Kidney glomerular epithelial cell (primary cell): ENCODE measurements at regions not wholly inside any gene's neighbourhood (a gene's known extent, or its start where the extent isn't known, plus 50 kb on each side); places are given as distances from the start of the nearest gene placed in this dataset.

Experiments
- DNase-seq: peaks from one replicate; lab custom pipeline; 2025; lab: John Stamatoyannopoulos, UW

DNA sequence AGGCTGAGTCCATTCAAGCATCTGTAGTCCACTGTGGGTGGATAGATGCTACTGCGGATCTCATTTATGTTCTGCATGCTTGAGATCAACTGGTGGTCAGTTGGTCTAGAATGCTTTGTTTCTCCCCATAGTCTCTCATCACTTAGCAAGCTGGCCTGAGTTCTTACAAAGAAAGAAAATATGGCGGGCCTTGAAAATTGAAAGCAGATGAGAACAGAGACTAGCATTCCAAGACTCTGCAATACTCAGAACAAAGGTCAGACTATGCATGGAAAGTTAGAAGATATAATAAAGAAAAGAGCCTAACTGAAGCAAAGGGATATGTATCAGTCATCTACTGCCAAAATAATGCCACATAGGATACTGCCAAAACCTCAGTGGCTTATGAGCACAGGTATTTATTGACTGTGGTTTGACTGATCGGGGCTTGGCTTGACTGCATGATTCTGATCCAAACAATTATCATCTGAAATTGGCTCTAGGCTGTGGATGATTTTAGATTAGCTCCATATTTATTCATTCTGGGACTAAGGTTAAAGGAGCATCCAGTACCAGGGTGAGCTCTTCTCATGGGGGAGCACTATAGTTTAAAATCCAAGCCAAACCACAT lies 258.9 kb downstream of the TAF11L14 start:
- no peak for DNase-seq

DNA sequence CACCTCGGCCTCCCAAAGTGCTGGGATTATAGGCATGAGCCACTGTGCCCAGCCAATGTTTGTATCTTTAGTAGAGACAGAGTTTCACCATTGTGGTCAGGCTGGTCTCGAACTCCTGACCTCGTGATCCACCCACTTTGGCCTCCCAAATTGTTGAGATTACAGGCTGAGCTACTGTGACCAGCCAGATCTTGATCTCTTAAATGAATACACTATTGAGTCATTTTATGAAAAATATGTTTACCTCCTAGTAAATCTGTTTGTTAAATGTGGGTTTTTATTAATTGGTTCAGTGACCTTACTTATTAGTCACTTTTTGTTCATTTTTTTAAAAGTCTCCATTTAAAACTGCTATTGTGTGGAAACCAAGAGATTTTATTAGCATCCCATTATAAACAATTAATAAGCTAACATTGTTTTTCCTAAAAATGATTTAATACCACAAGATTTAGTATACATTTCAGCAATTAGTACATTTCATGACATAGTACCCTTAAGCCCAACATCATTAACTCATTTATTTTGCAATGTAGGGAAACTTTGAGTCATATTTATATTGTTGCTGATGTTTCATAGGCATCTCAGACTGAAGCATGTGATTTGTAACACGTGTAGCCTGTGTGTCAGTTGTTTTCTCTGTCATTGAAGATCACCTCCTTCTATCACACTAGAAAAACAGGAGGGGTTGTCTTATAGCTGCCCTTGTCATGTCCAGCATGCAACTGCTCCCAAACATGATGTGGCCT lies 261.2 kb downstream of the TAF11L14 start:
- DNase-seq, result no peak

DNA sequence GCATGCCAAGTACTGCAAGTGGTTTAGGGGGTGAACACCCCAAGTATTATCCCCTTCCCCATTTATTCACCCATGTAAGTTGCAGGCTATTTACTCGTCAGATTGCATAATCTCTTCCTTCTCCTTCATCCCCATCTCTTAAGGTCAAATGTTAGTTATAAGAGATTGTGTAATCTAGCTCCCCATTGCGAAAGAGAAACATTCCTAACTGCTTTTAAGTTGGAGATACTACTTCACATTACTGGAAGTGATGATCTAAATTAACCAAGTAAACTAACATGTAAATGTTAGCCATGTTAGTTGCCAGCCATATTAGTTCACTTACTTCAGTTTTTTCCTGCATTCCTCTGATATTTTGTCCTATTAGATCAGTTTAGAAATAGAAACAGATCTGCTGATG lies 262.3 kb downstream of the TAF11L14 start:
- DNase-seq, result no peak

DNA sequence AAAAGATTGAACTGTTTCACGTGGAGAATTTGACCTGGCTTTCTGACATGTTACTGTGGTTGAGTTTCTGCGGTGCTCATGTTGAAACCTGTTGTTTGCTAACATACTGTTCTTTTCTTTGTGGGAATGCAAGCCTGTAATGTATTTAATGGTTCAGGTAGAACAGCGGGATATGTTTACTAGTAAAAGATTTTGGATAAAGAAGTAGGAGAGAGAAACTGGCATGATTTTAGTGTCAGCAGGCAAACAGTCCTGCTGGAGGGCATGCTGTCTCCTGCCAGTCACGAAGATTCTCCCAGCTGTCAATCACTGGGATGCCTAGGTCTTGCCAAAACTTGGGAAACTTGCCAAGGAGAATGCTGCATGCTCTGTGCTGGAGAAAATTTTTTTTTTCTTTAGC lies 263.5 kb downstream of the TAF11L14 start:
- DNase-seq, result no peak

DNA sequence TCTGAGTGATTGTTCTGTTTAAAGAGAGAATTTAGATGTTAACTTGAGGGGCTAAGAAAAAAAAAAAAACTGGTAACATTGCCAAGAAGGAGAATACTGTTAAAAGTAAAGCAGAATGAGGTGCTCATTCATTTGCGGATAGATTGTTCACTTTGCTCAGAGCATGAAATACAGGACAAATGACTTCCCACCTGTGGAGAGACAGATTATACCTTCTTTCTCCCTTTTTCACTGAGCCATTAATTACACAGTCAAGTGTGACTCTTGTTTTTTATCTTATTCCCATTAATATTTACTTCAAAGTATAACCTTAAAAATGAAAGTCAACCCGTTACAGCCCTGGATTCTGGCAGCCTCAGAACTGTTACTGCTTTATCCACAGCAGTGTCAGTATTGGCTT lies 264.5 kb downstream of the TAF11L14 start:
- DNase-seq, result no peak

DNA sequence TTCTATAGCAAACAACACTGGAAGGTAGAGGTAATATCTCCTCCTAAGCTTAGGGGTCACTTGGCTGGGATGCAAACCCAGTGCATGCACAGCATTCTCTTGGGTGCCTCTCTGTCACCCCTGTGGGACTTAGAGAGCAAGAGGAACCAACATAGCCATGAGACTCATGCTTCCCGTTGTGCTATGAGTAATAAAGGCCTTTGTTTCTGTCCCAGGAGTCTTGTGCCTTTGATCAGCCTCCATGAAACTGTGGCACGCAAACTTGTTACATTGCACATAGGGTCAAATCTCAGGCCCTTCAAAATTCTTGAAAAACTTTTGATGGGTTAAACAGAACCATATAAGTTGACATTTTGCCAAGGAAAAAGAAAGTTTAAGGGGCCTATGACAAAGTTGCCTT lies 272.8 kb downstream of the TAF11L14 start:
- no peak for DNase-seq

DNA sequence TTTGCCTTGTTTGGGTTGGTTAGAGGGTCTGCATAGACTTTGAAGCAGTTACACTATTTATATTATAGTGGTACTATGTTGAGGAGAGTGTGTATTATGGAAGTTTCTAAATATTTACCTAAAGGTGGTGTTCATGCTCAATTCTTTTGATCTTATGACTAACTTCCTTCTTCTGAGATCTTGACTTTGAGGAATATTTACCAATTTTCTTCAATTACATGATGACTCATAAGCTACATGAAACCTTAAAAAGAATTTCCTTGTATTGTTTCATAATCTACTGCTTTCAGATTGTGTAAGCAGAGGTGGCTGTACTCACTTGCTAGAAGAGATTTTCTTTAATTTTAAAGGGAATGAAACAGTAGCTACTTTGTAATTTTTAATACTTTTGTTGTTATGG lies 276.1 kb downstream of the TAF11L14 start:
- DNase-seq, result no peak

DNA sequence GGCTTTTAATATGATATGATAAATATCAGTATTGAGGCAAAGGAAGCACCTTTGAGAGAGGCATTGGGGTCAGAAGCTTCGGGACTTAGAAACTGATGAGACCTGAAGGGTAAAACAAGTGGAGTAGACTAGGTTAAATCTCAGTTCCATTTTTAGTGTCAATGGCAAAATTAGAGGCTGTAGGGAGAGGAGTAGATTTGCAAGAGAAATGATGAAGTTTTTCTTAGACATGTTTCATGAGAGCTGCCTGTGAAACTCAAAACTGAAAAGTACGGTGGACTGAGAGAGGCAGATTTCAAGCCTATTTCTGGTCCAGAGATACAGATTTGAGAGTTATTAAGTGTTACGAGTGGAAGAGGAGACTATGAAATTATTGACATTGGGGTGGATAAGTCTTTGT lies 278.5 kb downstream of the TAF11L14 start:
- no peak for DNase-seq

DNA sequence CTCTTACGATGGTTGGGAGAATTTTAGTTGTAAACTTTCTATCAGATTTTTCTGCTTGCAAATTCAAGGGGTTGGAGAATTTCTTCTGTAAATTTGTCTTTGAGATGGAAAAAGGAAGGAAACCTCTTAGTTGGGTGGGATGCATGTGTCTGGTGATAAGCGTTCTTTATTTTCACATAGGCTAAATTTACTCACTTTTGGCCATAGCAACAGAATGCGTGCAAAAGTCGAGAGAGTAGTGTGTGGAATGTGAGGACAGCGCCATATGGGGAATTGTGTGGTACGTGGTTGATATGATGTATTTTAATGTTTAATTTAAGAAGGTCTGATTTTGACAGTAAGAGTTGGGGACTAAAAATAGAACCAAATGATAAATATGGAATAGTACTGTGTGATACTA lies 282.2 kb downstream of the TAF11L14 start:
- DNase-seq, result no peak

DNA sequence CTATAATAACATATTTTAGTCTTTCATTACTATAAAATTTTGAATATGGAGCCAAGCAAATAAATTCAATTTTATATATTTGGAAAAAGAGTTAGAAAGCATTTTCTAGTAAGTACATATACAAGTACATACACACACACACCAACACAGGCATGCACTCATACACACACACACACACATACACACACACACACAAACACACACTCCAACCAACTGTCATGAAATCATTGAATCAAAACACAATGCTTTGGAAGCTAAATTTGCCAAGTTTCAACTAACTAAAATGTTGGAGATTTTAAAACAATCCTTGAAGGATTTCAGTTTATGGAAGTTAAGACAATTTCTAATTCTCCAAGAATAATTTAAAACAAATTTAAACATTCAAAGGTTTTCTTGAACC lies 283.2 kb downstream of the TAF11L14 start:
- DNase-seq, result no peak

DNA sequence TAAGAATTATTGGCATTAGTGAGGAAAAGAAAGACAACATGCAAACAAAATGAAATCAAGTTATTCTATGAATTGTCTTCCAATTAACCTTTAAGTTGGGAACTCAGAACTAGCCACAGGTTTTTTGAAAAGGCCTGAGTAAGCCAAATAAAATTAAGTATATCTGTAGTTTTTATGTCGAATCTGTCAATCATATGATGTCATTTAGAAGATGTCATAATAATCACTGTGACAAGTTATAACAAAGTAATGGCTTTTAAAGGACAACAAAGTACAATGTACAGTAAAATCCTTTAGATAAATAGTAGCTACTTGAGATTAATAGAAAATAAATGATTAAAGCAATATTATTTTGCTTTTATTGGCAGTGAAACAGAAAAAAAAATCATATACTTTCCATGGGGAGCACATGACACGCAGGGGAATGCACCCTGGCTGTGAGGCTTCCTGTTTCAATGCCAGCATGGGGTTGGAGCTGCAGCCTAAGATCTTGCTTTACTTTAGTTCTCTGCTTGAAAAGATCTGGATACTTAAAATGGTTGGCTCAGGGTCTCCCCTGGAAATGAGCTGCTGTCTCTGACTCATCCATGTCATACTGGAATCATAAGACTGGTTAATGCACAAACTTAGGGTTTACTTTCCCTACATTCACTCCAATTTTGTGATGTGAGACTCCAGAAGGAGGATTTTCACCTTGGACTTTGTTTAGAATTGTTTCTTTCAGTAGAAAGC lies 284.3 kb downstream of the TAF11L14 start:
- DNase-seq, result no peak

DNA sequence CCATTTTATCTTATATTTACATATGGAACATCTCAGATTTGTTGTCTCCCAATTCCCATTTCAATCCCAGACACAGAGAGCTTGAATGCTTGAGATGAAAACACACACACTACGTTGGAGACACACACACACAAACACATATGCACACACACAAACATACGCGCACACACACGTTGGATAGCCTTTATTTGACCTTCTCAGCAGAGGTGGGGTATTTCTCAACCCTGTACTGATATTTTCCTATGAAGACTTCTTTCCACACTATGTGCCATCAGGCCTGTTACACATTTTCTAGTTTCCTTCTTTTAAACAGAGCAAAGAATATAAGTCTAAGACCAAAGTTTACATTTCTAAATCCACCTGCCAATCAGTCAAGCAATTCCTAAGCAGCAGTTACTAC lies 291.0 kb downstream of the TAF11L14 start:
- DNase-seq, result no peak

DNA sequence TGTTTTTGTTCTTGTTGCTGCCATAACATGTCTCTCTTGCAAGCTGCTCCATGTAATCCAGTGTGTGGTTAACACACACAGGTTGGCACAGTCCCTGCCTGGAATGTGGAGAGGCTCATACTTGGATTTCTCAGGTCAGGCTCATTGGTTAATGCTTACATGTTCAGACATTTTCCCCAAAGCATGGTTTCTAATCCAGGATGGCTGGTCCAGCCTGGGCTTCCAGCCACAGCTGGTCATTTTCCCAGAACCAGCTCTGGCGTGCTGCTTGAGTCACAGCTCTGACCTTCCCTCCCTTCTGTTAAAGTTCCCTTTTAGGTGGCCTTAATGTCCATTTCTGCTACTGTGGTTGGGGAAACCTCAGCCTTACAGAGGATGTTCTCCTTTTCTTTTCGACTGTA lies 294.3 kb downstream of the TAF11L14 start:
- no peak for DNase-seq

DNA sequence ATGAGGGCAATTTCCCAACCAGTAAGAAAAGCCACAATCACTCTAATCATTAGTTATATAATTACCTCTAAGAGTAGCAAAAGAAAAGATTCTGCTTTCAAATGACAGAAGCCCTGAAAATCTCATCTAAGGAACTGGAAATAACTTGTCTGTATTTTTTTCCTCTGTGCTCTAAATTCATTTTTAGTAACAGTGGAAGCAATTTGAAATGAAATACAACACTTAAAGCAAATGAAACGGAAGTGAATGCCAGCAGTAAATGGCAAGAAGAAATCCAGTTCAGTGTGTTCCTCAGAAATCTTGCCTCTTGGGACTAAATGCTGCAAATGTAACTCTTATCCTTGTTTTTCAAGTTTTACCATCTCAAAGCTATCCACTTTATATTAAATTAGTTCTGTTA lies 294.9 kb downstream of the TAF11L14 start:
- no peak for DNase-seq

DNA sequence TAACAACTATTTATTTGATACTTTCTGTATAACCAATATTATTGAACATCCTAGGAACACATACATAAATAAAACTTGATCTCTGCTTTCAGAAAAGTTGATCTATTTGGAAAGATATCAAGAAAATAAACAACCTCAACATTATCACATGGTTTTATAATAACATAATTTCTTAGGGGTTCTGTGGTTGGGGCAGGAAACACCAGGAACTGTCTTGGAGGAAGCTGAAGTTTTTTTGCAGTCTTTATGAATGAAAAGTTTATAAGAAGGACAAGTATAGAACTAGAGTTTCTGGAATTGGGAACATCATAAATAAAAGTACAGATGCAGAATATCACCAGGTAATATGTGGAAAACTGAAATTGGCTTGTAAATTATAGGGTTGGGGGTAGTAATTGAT lies 296.1 kb downstream of the TAF11L14 start:
- DNase-seq, result no peak

DNA sequence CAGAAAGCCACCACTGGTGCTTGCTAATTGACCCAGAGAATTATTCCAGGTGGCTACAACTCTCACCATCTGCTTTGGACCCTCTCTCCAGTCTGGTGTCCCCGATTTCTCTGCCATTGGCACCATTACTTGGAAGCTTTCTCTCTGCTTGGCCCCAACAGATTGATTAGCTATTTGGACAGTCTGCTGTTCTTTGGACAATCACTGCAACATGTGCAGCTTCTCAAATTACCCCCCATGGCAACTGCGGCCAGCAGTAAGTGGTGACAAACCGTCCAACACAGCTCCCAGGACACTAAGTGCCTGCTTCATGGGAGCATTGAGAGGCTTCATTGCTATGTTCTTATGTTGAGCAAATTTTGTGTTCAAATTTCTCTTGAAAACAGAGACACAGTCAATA lies 309.8 kb downstream of the TAF11L14 start:
- DNase-seq, result no peak

DNA sequence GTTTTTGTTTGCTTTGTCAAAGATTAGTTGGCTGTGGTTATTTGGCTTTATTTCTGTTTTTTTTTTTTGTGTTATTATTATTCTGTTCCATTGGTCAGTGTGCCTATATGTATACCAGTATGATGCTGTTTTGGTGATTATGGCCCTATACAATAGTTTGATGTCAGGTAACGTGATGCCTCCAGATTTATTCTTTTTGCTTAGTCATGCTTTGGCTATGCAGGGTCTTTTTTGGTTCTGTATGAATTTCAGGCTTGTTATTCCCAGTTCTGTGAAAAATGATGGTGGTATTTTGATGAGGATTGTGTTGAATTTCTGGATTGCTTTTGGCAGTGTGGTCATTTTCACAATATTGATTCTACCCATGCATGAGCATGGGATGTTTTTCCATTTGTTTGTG lies 312.8 kb downstream of the TAF11L14 start:
- no peak for DNase-seq

DNA sequence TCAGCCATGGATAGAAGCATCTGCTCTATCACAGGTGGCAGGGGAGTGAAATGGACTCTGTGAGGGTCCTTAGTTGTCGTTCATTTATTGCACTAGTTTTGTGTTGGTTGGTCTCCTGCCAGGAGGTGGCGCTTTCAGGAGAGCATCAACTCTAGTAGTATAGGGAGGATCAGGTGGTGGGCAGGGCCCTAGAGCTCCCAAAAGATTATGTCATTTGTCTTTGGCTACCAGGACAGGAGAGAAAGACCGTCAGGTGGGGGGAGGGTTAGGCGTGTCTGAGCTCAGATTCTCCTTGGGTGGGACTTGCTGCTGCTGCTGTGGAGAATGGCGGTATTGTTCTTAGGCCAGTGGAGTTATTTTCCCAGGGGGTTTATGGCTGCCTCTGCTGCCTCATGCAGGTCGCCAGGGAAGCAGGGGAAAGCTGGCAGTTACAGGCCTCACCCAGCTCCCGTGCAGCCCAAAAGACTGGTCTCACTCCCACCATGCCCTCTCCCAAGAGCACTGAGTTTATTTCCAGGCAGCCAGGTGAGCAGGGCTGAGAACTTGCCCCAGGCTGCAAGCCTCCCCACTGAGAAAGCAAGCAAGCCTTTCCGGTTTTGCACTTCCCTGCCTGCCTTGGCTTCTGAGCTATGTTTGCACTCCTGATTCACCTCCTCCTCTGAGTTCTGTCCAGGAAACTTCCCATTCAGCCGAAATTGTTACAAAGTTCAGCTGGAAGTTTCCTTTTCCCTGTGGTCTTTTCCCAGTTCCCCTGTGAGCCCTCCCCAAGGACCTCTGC lies 317.3 kb downstream of the TAF11L14 start:
- DNase-seq, result no peak

DNA sequence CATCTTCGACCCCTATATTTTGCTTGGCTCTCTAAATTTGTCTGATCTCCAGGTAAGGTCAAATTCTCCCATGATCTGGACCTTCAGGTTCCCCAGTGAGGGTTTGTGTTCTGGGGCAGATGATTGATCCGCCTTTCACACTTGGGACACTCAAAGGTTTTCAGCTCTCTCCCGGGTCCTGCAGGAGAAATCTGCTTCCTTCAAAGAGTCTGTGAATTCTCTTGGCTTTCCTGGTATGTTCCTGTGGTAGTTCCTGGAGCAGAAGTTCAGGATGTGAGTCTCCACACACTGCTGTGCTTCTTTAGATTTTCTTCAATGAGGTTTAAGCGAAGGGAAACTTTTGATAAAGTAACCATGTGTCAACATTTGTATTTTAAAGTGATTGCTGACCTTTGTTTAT lies 318.0 kb downstream of the TAF11L14 start:
- no peak for DNase-seq

DNA sequence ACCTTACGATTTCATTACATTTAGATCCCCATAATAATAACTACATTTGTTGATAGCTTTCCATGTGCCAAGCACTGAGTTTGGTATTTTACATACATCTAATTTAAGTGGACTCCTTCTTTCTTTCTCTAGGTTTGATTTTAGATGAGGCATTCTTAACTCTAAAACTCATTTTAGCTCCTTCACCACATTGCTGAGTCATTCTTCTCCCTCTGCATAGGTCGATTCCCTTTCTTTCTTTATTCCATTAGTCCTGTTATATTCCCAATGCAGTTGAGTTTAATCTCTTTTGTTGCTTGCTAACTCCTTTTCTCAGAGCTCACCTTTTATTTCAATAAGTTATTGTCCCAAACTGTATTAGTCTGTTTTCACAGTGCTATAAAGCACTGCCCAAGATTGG lies 329.8 kb downstream of the TAF11L14 start:
- no peak for DNase-seq

DNA sequence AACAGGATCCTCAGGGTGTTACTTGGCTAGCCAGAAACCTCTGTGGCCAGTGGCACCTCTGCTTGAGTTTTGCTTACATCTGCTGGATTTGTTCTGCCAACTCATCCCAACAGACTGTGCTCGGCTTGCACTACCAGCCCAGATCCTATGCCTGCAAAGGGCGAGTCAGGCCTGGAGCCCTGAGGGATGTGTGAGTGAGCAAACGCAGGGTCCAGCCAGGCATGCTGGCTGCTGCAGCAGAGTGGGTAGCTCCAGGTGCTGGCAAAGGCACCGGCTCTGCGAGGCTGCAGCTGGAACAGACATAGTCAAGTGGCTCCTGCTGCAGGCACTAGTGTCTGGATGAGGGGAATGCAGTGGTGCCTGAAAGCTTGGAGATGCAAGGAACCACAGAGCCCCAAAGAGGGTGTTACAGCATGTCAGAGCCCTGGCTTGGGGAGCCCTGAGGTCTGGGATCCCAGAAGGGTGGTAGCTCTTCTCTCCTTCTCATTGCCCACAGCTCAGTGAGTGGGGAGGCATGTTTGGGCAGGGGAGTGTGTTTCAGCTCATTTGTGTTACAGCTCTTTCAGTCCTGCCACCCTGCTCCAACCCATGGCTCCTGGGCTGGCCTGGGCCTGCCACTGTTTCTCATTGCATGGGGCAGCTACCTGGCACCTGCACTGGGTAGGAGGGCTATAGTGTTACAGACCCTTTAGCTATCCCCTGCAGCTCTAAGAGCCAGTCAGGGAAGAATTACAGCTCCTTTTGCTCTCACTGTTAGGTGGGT lies 332.6 kb downstream of the TAF11L14 start:
- no peak for DNase-seq

DNA sequence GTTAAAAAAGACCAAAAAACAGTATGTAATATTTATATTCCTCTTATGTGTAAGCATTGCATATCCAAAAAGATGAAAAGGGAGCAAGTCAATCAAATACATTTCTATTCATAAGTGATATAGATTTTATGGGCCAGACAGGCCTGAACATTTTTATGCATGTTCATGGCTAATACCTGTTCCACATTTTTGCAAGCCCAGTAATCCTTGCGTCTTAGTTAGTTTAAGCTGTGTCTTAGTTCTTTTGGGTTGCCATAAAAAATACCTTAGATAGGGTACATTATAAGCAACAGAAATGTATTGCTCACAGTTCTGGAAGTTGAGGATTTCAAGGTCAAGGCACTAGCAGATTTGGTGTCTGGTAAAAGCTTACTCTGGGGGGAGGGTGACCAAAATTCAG lies 342.1 kb downstream of the TAF11L14 start:
- no peak for DNase-seq
